ENCODE measurements at regions not wholly inside any gene's neighbourhood (a gene's known extent, or its start where the extent isn't known, plus 50 kb on each side); places are given as distances from the start of the nearest gene placed in this dataset.

DNA sequence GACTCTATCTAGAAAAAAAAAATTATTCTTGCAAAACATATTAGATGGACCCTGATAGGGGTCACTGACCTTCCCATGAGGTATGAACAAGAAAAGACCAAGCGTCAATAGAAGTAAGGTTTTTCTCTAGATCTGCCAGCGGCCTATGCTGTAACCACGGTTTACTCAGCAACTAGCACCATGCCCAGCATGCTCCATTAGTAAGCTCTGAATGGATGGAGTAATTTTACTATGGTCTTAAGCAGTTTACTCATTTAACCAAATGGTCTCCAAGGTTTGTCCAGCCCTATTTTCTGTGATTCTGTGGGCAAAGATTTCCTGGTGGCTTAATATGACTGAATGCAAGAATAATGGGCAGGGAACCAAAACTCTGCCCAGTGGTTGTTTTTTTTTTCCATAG lies 113.9 kb downstream of the ADSS2 start:
- ChIA-PET POLR2A (ENCODE audit: unreplicated experiment) (no interaction called here), CTCF (no interaction called here)
- Histone ChIP-seq H3K4me3 (ENCODE audit: low read length) (no peak overlapping the region), H3K9me2 (replicated peaks; ENCODE audit: low read length) (no peaks in the 10 kb centered on the region), H3K4me2 (ENCODE audit: low read length) (no peak overlapping the region), H3K27ac (ENCODE audit: low read length) (no peak overlapping the region), H3K36me3 (ENCODE audit: low read depth, low read length) (no peaks in the 10 kb centered on the region), H3K79me2 (ENCODE audit: low read length) (no peaks in the 10 kb centered on the region), H3F3A (ENCODE audit: low read length, unreplicated experiment) (no peaks in the 10 kb centered on the region), H3K9me3 (ENCODE audit: low read length) (no peaks in the 10 kb centered on the region), H4K20me1 (ENCODE audit: low read length) (no peaks in the 10 kb centered on the region), H3K4me1 (ENCODE audit: insufficient read depth, low read length) (peaks cover 14% of the 10 kb centered on the region), H2AFZ (ENCODE audit: low read length) (no peak overlapping the region), H3K27me3 (ENCODE audit: low read length) (no peaks in the 10 kb centered on the region), H3K9ac (ENCODE audit: low read length) (no peak overlapping the region)
- TF ChIP-seq EZH2 (IDR thresholded peaks at IDR 0.05; ENCODE audit: low read length, unreplicated experiment) (no peak), EZH2phosphoT487 (IDR thresholded peaks at IDR 0.05; ENCODE audit: borderline replicate concordance, low read length) (no peak)
- TF ChIP-seq, protein P1, sequence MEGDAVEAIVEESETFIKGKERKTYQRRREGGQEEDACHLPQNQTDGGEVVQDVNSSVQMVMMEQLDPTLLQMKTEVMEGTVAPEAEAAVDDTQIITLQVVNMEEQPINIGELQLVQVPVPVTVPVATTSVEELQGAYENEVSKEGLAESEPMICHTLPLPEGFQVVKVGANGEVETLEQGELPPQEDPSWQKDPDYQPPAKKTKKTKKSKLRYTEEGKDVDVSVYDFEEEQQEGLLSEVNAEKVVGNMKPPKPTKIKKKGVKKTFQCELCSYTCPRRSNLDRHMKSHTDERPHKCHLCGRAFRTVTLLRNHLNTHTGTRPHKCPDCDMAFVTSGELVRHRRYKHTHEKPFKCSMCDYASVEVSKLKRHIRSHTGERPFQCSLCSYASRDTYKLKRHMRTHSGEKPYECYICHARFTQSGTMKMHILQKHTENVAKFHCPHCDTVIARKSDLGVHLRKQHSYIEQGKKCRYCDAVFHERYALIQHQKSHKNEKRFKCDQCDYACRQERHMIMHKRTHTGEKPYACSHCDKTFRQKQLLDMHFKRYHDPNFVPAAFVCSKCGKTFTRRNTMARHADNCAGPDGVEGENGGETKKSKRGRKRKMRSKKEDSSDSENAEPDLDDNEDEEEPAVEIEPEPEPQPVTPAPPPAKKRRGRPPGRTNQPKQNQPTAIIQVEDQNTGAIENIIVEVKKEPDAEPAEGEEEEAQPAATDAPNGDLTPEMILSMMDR (conservative IDR thresholded peaks at IDR 0.05; ENCODE audit: low read depth, low read length), result no peak
- no peak for DNase-seq
- BruUV-seq (replicated peaks), result no TSS peak
- no peak for ATAC-seq
- intact Hi-C loops (cut with micrococcal nuclease), result no loop called here

DNA sequence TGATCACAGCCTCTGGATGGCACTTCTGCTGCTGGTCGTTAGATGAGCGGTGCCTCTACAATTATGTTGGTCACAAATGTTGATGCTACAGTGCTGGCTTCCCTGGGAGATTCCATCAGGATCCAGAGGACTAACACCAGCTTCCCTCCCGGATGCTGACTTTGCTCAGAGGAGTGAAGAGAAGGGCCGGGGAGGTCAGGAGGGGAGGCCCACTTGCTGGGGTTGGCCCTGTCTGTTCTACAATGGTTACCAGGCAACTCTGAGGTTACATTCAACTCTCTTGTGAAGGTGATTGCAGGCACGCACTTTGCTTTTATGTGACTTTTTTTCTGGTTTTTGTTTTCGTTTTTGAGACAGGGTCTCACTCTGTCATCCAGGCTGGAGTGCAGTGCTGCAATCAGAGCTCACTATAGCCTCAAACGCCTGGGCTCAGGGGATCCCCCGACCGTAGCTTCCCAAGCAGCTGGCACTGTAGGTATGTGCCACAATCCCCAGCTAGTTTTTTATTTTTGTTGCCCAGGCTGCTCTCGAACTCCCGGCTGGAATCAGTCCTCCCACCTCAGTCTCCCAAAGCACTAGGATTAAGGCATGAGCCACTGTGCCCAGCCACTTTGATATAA lies 112.5 kb downstream of the ADSS2 start:
- H3K4me1 ChIP-seq (ENCODE audit: insufficient read depth, low read length), result peaks cover 14% of the 10 kb centered on the region
- no peaks in the 10 kb centered on the region for H3K36me3 ChIP-seq (ENCODE audit: low read depth, low read length)
- ATAC-seq, result no peak
- POLR2A ChIA-PET (ENCODE audit: unreplicated experiment), result no interaction called here
- no peak overlapping the region for H3K27ac ChIP-seq (ENCODE audit: low read length)
- DNase-seq, result no peak
- H3K9me3 ChIP-seq (ENCODE audit: low read length), result no peaks in the 10 kb centered on the region
- H2AFZ ChIP-seq (ENCODE audit: low read length), result no peak overlapping the region
- no peaks in the 10 kb centered on the region for H3K79me2 ChIP-seq (ENCODE audit: low read length)
- no peaks in the 10 kb centered on the region for H3K9me2 ChIP-seq (replicated peaks; ENCODE audit: low read length)
- CTCF ChIA-PET, result no interaction called here
- H3K4me3 ChIP-seq (ENCODE audit: low read length), result no peak overlapping the region
- H3K9ac ChIP-seq (ENCODE audit: low read length), result no peak overlapping the region
- TF ChIP-seq, protein P1 (conservative IDR thresholded peaks at IDR 0.05; ENCODE audit: low read depth, low read length), result no peak
- TF ChIP-seq EZH2 (IDR thresholded peaks at IDR 0.05; ENCODE audit: low read length, unreplicated experiment) (no peak), EZH2phosphoT487 (IDR thresholded peaks at IDR 0.05; ENCODE audit: borderline replicate concordance, low read length) (no peak)
- H3K27me3 ChIP-seq (ENCODE audit: low read length), result no peaks in the 10 kb centered on the region
- H3K4me2 ChIP-seq (ENCODE audit: low read length), result no peak overlapping the region
- no TSS peak for BruUV-seq (replicated peaks)
- no peaks in the 10 kb centered on the region for H3F3A ChIP-seq (ENCODE audit: low read length, unreplicated experiment)
- intact Hi-C loops (cut with micrococcal nuclease), result no loop called here
- no peaks in the 10 kb centered on the region for H4K20me1 ChIP-seq (ENCODE audit: low read length)

DNA sequence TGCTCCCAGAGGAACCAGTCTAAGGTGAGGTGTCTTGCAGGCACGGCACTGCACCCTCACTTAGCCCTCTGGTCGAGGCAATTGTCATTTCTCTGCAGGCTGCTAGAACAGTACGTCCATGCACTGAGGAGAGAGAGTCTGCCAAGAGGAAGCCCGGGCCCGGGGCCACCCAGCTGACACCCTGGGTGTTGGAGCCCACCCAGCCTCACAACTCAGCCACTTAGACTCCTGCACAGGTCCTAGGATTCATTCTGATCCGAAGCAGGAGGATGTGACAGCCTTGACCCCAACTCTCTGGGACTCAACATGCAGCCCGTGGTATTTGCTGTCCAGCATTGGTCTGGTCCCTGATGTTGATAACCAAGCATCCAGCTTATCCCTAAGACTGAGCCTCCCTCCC lies 111.9 kb downstream of the ADSS2 start:
- Histone ChIP-seq H3K9me2 (replicated peaks; ENCODE audit: low read length) (no peaks in the 10 kb centered on the region), H3K9ac (ENCODE audit: low read length) (no peak overlapping the region), H2AFZ (ENCODE audit: low read length) (no peak overlapping the region), H3K79me2 (ENCODE audit: low read length) (no peaks in the 10 kb centered on the region), H3K4me3 (ENCODE audit: low read length) (no peak overlapping the region), H3F3A (ENCODE audit: low read length, unreplicated experiment) (no peaks in the 10 kb centered on the region), H4K20me1 (ENCODE audit: low read length) (no peaks in the 10 kb centered on the region), H3K9me3 (ENCODE audit: low read length) (no peaks in the 10 kb centered on the region), H3K27me3 (ENCODE audit: low read length) (no peaks in the 10 kb centered on the region), H3K4me2 (ENCODE audit: low read length) (no peak overlapping the region), H3K4me1 (ENCODE audit: insufficient read depth, low read length) (peaks cover 14% of the 10 kb centered on the region), H3K36me3 (ENCODE audit: low read depth, low read length) (no peaks in the 10 kb centered on the region), H3K27ac (ENCODE audit: low read length) (no peak overlapping the region)
- no TSS peak for BruUV-seq (replicated peaks)
- CTCF ChIA-PET, result no interaction called here
- no peak for ATAC-seq
- POLR2A ChIA-PET (ENCODE audit: unreplicated experiment), result no interaction called here
- intact Hi-C loops (cut with micrococcal nuclease), result no loop called here
- no peak for TF ChIP-seq EZH2phosphoT487 (IDR thresholded peaks at IDR 0.05; ENCODE audit: borderline replicate concordance, low read length)
- no peak for TF ChIP-seq EZH2 (IDR thresholded peaks at IDR 0.05; ENCODE audit: low read length, unreplicated experiment)
- TF ChIP-seq, protein P1 (conservative IDR thresholded peaks at IDR 0.05; ENCODE audit: low read depth, low read length), result no peak
- DNase-seq, result no peak

All from PC-3 (cell line).